Fibroblast of pulmonary artery (primary cell): ENCODE measurements at regions not wholly inside any gene's neighbourhood (a gene's known extent, or its start where the extent isn't known, plus 50 kb on each side); places are given as distances from the start of the nearest gene placed in this dataset.

Experiments
- DNase-seq: peaks from one replicate; pipeline ENCODE4 v3.0.0-alpha.2; 2010; ENCODE audit warnings: low read depth
- H3K4me3 ChIP-seq: replicated peaks from 2 replicates; pipeline ENCODE4 v1.5.1; 2011; ENCODE audit warnings: low read depth, mild to moderate bottlenecking, control low read depth, low read length, moderate library complexity
- CTCF ChIP-seq: IDR thresholded peaks from 2 replicates; pipeline ENCODE4 v1.5.1; 2011; ENCODE audit warnings: mild to moderate bottlenecking, control low read depth, low read length, inconsistent platforms; ENCODE audit errors: missing control alignments

- no peak for DNase-seq
- H3K4me3 ChIP-seq, result no peak overlapping the region
- TF ChIP-seq CTCF, result no peak
Observed at GRCh38 chr5:133848341-133848811, 120.0 kb downstream of the C5orf15 start.

- TF ChIP-seq CTCF, result no peak
- DNase-seq, result no peak
- no peak overlapping the region for H3K4me3 ChIP-seq
Observed at GRCh38 chr5:133847886-133848285, 120.5 kb downstream of the C5orf15 start.

GRCh38 chr5:133847301-133847700 lies 121.1 kb downstream of the C5orf15 start:
- no peak for DNase-seq
- no peak for TF ChIP-seq CTCF
- no peak overlapping the region for H3K4me3 ChIP-seq

GRCh38 chr5:133846478-133847226 lies 121.8 kb downstream of the C5orf15 start:
- no peak for TF ChIP-seq CTCF
- DNase-seq, result no peak

GRCh38 chr5:133845271-133845670 lies 123.2 kb downstream of the C5orf15 start:
- no peak overlapping the region for H3K4me3 ChIP-seq
- no peak for DNase-seq
- TF ChIP-seq CTCF, result no peak

More at GRCh38 chr5:133846478-133847226, 121.8 kb downstream of the C5orf15 start:
- no peak overlapping the region for H3K4me3 ChIP-seq

- no peak overlapping the region for H3K4me3 ChIP-seq
- no peak for TF ChIP-seq CTCF
- DNase-seq, result no peak
Observed at GRCh38 chr5:133844836-133845235, 123.6 kb downstream of the C5orf15 start.

GRCh38 chr5:133843911-133844310 lies 124.5 kb downstream of the C5orf15 start:
- no peak overlapping the region for H3K4me3 ChIP-seq
- no peak for TF ChIP-seq CTCF
- DNase-seq, result no peak
